ENCODE measurements at regions not wholly inside any gene's neighbourhood (a gene's known extent, or its start where the extent isn't known, plus 50 kb on each side); places are given as distances from the start of the nearest gene placed in this dataset.

DNA sequence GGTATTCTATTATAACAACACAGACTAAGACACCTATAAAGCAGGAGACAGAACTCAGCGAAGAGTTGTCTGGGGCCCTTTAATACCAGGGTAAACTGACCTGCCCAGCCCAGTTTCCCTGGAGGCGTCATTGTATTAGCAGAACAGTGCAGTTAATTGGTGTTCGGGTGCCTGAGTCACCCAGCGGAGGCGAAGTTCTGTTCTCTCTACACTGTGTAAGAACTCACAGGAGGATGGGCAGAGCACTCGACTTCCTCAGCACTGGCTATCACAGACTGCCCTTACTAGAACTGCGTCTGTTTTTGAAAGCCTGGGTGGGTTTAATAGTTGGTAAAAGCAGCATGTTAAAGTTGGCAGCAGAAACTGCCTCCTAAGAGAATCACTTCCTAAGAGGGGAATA is 106.5 kb upstream of the ATP8B1 start:
- TF ChIP-seq, protein P1, sequence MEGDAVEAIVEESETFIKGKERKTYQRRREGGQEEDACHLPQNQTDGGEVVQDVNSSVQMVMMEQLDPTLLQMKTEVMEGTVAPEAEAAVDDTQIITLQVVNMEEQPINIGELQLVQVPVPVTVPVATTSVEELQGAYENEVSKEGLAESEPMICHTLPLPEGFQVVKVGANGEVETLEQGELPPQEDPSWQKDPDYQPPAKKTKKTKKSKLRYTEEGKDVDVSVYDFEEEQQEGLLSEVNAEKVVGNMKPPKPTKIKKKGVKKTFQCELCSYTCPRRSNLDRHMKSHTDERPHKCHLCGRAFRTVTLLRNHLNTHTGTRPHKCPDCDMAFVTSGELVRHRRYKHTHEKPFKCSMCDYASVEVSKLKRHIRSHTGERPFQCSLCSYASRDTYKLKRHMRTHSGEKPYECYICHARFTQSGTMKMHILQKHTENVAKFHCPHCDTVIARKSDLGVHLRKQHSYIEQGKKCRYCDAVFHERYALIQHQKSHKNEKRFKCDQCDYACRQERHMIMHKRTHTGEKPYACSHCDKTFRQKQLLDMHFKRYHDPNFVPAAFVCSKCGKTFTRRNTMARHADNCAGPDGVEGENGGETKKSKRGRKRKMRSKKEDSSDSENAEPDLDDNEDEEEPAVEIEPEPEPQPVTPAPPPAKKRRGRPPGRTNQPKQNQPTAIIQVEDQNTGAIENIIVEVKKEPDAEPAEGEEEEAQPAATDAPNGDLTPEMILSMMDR (IDR thresholded peaks at IDR 0.05), result no peak
- Histone ChIP-seq H3K4me1 (no peaks in the 10 kb centered on the region), H3K4me3 (no peak overlapping the region), H3K27ac (no peak overlapping the region), H3K36me3 (no peaks in the 10 kb centered on the region), H3K9me3 (no peaks in the 10 kb centered on the region), H3K27me3 (ENCODE audit: low read depth) (no peaks in the 10 kb centered on the region)
- intact Hi-C loops (cut with DNase I), result no loop called here
- ATAC-seq (no peak), DNase-seq (no peak)

DNA sequence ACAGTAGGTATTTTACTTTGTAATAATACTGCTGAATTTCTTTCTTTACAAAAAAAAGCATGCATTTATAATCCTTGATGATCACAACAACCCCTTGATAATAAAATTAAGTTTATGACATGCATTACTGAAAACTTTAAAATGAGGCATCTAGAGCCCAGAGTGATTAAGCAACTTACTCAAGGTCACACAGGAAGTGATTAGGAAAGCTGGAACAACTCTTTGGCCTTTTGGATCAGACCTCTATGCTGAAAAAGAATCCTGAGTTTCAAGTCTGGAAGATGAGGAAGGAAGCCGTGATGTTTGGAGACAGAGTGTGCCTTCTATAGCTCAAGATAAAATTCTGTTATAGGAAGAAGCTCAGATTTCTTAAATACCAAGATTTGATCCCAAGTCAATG is 105.0 kb upstream of the ATP8B1 start:
- Histone ChIP-seq H3K4me1 (no peaks in the 10 kb centered on the region), H3K9me3 (no peaks in the 10 kb centered on the region), H3K27ac (no peak overlapping the region), H3K27me3 (ENCODE audit: low read depth) (no peaks in the 10 kb centered on the region), H3K36me3 (no peaks in the 10 kb centered on the region), H3K4me3 (no peak overlapping the region)
- TF ChIP-seq, protein P1 (IDR thresholded peaks at IDR 0.05), result no peak
- ATAC-seq (no peak), DNase-seq (no peak)
- intact Hi-C loops (cut with DNase I), result no loop called here

DNA sequence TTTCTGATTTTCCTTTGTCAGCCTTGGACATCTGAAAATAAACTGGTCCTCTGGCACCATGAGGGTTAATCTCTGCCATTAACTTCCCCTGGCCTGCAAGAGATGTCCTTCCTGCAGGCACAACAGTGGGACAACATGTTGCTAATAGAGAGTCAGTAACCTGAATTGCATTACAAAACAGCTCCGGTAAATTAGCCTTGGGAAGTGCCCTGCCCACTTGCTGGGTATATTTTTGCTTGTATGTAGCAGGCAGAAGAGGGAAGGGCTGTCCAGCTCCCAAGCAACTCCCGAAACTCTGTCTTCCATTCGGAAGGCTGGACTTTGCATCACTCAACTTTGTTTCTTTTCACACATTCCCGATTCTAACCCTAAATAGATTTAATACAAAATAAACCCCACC is 104.4 kb upstream of the ATP8B1 start:
- Histone ChIP-seq H3K9me3 (no peaks in the 10 kb centered on the region), H3K27me3 (ENCODE audit: low read depth) (no peaks in the 10 kb centered on the region), H3K4me1 (no peaks in the 10 kb centered on the region), H3K4me3 (no peak overlapping the region), H3K36me3 (no peaks in the 10 kb centered on the region), H3K27ac (no peak overlapping the region)
- ATAC-seq (no peak), DNase-seq (no peak)
- TF ChIP-seq, protein P1 (IDR thresholded peaks at IDR 0.05), result no peak
- intact Hi-C loops (cut with DNase I), result no loop called here

DNA sequence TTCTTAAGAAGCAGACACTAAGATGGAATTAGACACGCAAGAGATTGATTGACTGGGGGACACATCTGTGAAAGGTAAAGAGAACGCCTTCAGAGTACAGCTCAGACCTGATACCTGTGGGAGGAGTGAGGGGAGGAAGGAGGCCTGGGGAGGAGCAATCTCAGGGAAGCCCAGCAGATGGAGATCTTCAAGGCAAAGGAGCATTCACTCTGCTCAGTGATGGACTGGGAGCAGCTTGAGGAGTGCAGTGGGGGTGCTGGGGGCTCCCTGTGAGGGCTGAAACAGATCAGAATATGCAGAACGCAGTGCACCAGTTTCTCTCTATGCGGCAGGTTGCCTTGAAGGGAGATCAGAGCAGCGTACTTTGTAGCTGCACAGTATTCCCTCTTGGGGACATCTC is 103.7 kb upstream of the ATP8B1 start:
- Histone ChIP-seq H3K27ac (no peak overlapping the region), H3K27me3 (ENCODE audit: low read depth) (no peaks in the 10 kb centered on the region), H3K4me3 (no peak overlapping the region), H3K4me1 (no peaks in the 10 kb centered on the region), H3K9me3 (no peaks in the 10 kb centered on the region), H3K36me3 (no peaks in the 10 kb centered on the region)
- intact Hi-C loops (cut with DNase I), result no loop called here
- DNase-seq (no peak), ATAC-seq (no peak)
- TF ChIP-seq, protein P1 (IDR thresholded peaks at IDR 0.05), result no peak

DNA sequence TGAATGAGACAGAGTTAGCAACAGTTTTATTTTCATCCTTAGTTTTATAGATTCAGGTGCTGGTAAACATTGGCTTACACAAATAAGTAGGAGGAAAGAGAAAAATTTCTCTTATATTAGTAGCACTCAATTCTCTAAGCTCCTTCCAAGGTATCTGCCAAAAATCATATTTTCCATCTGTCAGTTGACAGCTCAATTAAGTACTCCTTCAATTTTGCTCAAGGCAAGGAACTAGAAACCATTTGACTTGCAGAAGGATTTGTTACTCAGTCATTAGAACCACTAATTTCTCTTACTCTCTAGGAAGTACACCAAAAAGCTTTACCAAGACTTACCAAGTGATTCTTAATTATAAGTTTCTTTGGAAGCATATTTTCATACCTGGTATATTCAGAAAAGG is 101.4 kb upstream of the ATP8B1 start:
- no peak overlapping the region for H3K27ac ChIP-seq
- ATAC-seq, result no peak
- H3K27me3 ChIP-seq (ENCODE audit: low read depth), result no peaks in the 10 kb centered on the region
- H3K9me3 ChIP-seq, result no peaks in the 10 kb centered on the region
- H3K36me3 ChIP-seq, result no peaks in the 10 kb centered on the region
- intact Hi-C loops (cut with DNase I), result no loop called here
- TF ChIP-seq, protein P1 (IDR thresholded peaks at IDR 0.05), result no peak
- H3K4me3 ChIP-seq, result no peak overlapping the region
- DNase-seq, result no peak
- H3K4me1 ChIP-seq, result no peaks in the 10 kb centered on the region

DNA sequence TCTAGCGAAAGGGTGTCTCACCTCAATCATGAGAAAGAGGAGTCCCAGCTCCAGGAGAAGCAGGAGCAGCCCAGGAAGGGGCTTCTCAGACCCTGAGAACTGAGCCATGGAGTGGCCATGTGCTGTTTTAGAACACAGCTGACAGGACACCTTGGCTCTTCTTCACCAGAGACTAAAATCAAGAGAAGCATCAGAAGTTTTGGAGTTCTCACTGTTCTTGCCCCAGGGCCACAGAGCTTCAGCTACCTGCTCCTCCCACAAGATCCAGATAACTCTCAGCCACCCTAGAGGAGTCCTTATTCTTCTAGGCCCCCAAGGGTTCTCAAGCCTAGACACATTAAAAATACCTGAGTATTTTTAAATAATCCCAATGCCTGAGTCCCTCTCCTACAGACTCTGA is 99.6 kb upstream of the ATP8B1 start:
- ATAC-seq, result no peak
- Histone ChIP-seq H3K36me3 (no peaks in the 10 kb centered on the region), H3K9me3 (no peaks in the 10 kb centered on the region), H3K4me3 (no peak overlapping the region), H3K27ac (no peak overlapping the region), H3K4me1 (no peaks in the 10 kb centered on the region), H3K27me3 (ENCODE audit: low read depth) (no peaks in the 10 kb centered on the region)
- TF ChIP-seq, protein P1 (IDR thresholded peaks at IDR 0.05), result no peak
- intact Hi-C loops (cut with DNase I), result no loop called here
- no peak for DNase-seq
